HG03159 (cell line): ENCODE measurements at regions not wholly inside any gene's neighbourhood (a gene's known extent, or its start where the extent isn't known, plus 50 kb on each side); places are given as distances from the start of the nearest gene placed in this dataset.

Source experiments
- ATAC-seq: cut with Tn5 transposase; IDR thresholded peaks from one replicate; pipeline ENCODE4 v1.9.1; 2021; ENCODE audit warnings: mild to moderate bottlenecking, moderate library complexity; ENCODE audit not compliant: unreplicated experiment

GRCh38 chr4:65845199-65845773, 175.0 kb upstream of the EPHA5 start:
- no peak for ATAC-seq

- ATAC-seq, result no peak
Measured at GRCh38 chr4:65839164-65839931, 169.1 kb upstream of the EPHA5 start.

- no peak for ATAC-seq
Measured at GRCh38 chr4:65834707-65835106, 164.4 kb upstream of the EPHA5 start.

- ATAC-seq, result no peak
Measured at GRCh38 chr4:65831828-65832227, 161.5 kb upstream of the EPHA5 start.

- ATAC-seq, result no peak
Measured at GRCh38 chr4:65825116-65825753, 154.9 kb upstream of the EPHA5 start.

GRCh38 chr4:65819192-65819591, 148.9 kb upstream of the EPHA5 start:
- no peak for ATAC-seq

GRCh38 chr4:65805936-65806335, 135.6 kb upstream of the EPHA5 start:
- no peak for ATAC-seq

- ATAC-seq, result no peak
Measured at GRCh38 chr4:65799513-65799912, 129.2 kb upstream of the EPHA5 start.

- ATAC-seq, result no peak
Measured at GRCh38 chr4:65798498-65799127, 128.3 kb upstream of the EPHA5 start.

- no peak for ATAC-seq
Measured at GRCh38 chr4:65791812-65792308, 121.6 kb upstream of the EPHA5 start.

GRCh38 chr4:65791111-65791811, 121.0 kb upstream of the EPHA5 start:
- no peak for ATAC-seq

GRCh38 chr4:65789805-65790204, 119.5 kb upstream of the EPHA5 start:
- ATAC-seq, result no peak

- ATAC-seq, result no peak
Measured at GRCh38 chr4:65789341-65789740, 119.1 kb upstream of the EPHA5 start.

GRCh38 chr4:65777270-65777669, 107.0 kb upstream of the EPHA5 start:
- no peak for ATAC-seq

- ATAC-seq, result no peak
Measured at GRCh38 chr4:65773636-65774035, 103.3 kb upstream of the EPHA5 start.

GRCh38 chr4:65747386-65747785, 77.1 kb upstream of the EPHA5 start:
- ATAC-seq, result no peak

- ATAC-seq, result no peak
Measured at GRCh38 chr4:65738134-65738533, 67.8 kb upstream of the EPHA5 start.

- no peak for ATAC-seq
Measured at GRCh38 chr4:65737672-65738071, 67.4 kb upstream of the EPHA5 start.

- no peak for ATAC-seq
Measured at GRCh38 chr4:65724973-65725372, 54.7 kb upstream of the EPHA5 start.
